Activated CD4-positive, alpha-beta memory T cell treated with anti-CD3 and anti-CD28 coated beads for 36 hours (primary cell): ENCODE measurements at regions not wholly inside any gene's neighbourhood (a gene's known extent, or its start where the extent isn't known, plus 50 kb on each side); places are given as distances from the start of the nearest gene placed in this dataset.
"Not testable (repeated sequence)": the region's sequence is repeated elsewhere in the genome, so short reads cannot be mapped to it uniquely, and the experiment has no call there.

ENCODE experiments used
- CTCF ChIA-PET: fragments of 350-600 bp; sonication (Branson Sonifier 250); formaldehyde crosslinking; loops from one replicate; lab custom pipeline; 2021; ENCODE audit warnings: antibody characterized with exemption, inconsistent platforms; lab: Charles Lee
- POLR2A ChIA-PET: fragments of 350-600 bp; sonication (Branson Sonifier 250); formaldehyde crosslinking; loops from one replicate; lab custom pipeline; 2021; ENCODE audit warnings: antibody characterized with exemption; lab: Charles Lee
- DNase-seq: peaks from one replicate; pipeline ENCODE4 v3.0.0-alpha.2; 2020
- H3K27ac Mint-ChIP-seq: one replicate; pipeline ENCODE4 v1.8.0; 2021; ENCODE audit warnings: mixed read lengths
- H3K27me3 Mint-ChIP-seq: one replicate; pipeline ENCODE4 v1.8.0; 2021; ENCODE audit warnings: mixed read lengths
- H3K36me3 Mint-ChIP-seq: one replicate; pipeline ENCODE4 v1.8.0; 2021; ENCODE audit warnings: mixed read lengths
- H3K4me1 Mint-ChIP-seq: one replicate; pipeline ENCODE4 v1.8.0; 2021; ENCODE audit warnings: low read depth, mixed read lengths
- H3K4me3 Mint-ChIP-seq: one replicate; pipeline ENCODE4 v1.8.0; 2021; ENCODE audit warnings: mild to moderate bottlenecking, mixed read lengths
- H3K9me3 Mint-ChIP-seq: one replicate; pipeline ENCODE4 v1.8.0; 2021; ENCODE audit warnings: mixed read lengths
- intact Hi-C: fragments of 100-400 bp; cut with micrococcal nuclease; formaldehyde crosslinking; loops from one replicate; pipeline ENCODE4 v1.15.1; 2023

DNA sequence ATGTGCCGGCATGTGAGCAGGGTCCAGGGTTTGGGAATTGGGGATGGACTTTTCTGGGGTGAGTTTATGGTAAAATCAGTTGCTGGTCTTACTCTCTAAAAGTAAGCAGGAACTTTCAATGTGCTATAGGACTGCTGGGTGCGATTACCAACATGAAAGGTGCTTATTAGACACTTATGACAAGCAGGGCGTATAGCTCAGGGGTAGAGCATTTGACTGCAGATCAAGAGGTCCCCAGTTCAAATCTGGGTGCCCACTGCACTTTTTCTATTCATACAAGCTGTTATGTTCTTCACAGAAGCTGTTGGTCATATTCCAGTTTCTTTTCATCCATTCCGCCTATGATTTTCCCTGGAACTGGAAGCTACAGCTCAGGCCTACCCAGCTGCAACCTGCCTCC lies 58.9 kb upstream of the ZNF746 start:
- POLR2A ChIA-PET, result interaction anchor here (0.6 kb wide), 1 partner anchor 394 kb away, joined by 3 read pairs; no protein-coding TSS in a partner anchor
- H3K36me3 Mint-ChIP-seq, result peaks cover 31% of the 10 kb centered on the region
- H3K27me3 Mint-ChIP-seq, intact Hi-C loops, H3K4me1 Mint-ChIP-seq, H3K4me3 Mint-ChIP-seq, CTCF ChIA-PET, DNase-seq, H3K9me3 Mint-ChIP-seq, H3K27ac Mint-ChIP-seq: not testable (repeated sequence)

DNA sequence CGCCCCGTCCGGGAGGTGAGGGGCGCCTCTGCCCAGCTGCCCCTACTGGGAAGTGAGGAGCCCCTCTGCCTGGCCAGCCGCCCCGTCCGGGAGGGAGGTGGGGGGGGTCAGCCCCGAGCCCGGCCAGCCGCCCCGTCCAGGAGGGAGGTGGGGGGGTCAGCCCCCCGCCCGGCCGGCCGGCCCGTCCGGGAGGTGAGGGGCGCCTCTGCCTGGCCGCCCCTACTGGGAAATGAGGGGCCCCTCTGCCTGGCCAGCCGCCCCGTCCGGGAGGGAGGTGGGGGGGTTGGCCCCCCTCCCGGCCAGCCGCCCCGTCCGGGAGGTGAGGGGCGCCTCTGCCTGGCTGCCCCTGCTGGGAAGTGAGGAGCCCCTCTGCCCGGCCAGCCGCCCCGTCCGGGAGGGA lies 57.2 kb upstream of the ZNF746 start:
- H3K9me3 Mint-ChIP-seq, H3K4me3 Mint-ChIP-seq, intact Hi-C loops, H3K27me3 Mint-ChIP-seq, POLR2A ChIA-PET, CTCF ChIA-PET, H3K27ac Mint-ChIP-seq, H3K4me1 Mint-ChIP-seq, DNase-seq: not testable (repeated sequence)
- peaks cover 39% of the 10 kb centered on the region for H3K36me3 Mint-ChIP-seq

DNA sequence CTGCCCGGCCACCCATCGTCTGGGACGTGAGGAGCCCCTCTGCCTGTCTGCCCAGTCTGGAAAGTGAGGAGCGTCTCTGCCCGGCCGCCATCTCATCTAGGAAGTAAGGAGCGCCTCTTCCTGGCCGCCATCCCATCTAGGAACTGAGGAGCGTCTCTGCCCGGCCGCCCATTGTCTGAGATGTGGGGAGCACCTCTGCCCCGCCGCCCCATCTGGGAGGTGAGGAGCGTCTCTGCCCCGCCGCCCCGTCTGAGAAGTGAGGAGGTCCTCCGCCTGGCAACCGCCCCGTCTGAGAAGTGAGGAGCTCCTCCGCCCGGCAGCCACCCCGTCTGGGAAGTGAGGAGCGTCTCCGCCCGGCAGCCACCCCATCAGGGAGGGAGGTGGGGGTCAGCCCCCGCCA lies 56.4 kb upstream of the ZNF746 start:
- H3K36me3 Mint-ChIP-seq, result peaks cover 42% of the 10 kb centered on the region
- intact Hi-C loops, DNase-seq, POLR2A ChIA-PET, CTCF ChIA-PET, H3K4me3 Mint-ChIP-seq, H3K4me1 Mint-ChIP-seq, H3K27ac Mint-ChIP-seq, H3K27me3 Mint-ChIP-seq, H3K9me3 Mint-ChIP-seq: not testable (repeated sequence)

DNA sequence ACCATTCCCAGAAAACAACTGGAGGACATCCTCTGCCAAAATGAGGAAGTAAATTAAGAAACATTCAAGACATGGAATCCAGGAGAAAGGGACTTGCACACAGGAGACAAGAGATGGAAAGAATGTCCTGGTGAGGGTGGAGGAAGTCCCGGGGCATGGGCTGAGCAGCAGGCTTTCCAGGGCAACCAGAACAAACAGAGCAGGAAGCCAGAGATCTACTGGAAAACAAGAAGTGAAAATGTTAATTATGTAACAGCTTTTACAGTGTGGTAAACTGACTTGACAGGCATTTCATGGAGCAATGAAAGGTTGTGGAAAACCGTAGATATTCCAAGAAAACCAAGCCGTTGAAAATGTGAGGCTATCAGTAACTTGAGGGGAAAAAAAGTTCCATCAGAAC lies 55.2 kb upstream of the ZNF746 start:
- no peaks in the 10 kb centered on the region for H3K9me3 Mint-ChIP-seq
- intact Hi-C loops, result no loop called here
- no peaks in the 10 kb centered on the region for H3K27me3 Mint-ChIP-seq
- POLR2A ChIA-PET, result interaction anchor here (0.7 kb wide), 1 partner anchor 108 kb away, joined by 3 read pairs; no protein-coding TSS in a partner anchor
- no peaks in the 10 kb centered on the region for H3K4me1 Mint-ChIP-seq
- no peak overlapping the region for H3K27ac Mint-ChIP-seq
- H3K36me3 Mint-ChIP-seq, result peaks cover 51% of the 10 kb centered on the region
- CTCF ChIA-PET, result no interaction called here
- DNase-seq, result no peak
- no peak overlapping the region for H3K4me3 Mint-ChIP-seq
